ENCODE measurements at regions not wholly inside any gene's neighbourhood (a gene's known extent, or its start where the extent isn't known, plus 50 kb on each side); places are given as distances from the start of the nearest gene placed in this dataset.

GRCh38 chr4:145427991-145428390 lies 53.7 kb upstream of the SMAD1 start:
- DNase-seq (ENCODE audit: low read depth in 2 of 2) = no peak

GRCh38 chr4:145427221-145427620 lies 54.4 kb upstream of the SMAD1 start:
- DNase-seq (ENCODE audit: low read depth in 2 of 2) = no peak

- no peak for DNase-seq (ENCODE audit: low read depth in 2 of 2)
Observed at GRCh38 chr4:145423017-145423708, 58.5 kb upstream of the SMAD1 start.

- DNase-seq (ENCODE audit: low read depth in 2 of 2) = no peak
Observed at GRCh38 chr4:145420595-145421214, 60.9 kb upstream of the SMAD1 start.

- DNase-seq (ENCODE audit: low read depth in 2 of 2) = no peak
Observed at GRCh38 chr4:145418739-145419138, 62.9 kb upstream of the SMAD1 start.

GRCh38 chr4:145417348-145418130 lies 64.1 kb upstream of the SMAD1 start:
- DNase-seq (ENCODE audit: low read depth in 2 of 2) = no peak

- no peak for DNase-seq (ENCODE audit: low read depth in 2 of 2)
Observed at GRCh38 chr4:145414841-145415240, 66.8 kb upstream of the SMAD1 start.

- DNase-seq (ENCODE audit: low read depth in 2 of 2) = no peak
Observed at GRCh38 chr4:145414226-145414625, 67.4 kb upstream of the SMAD1 start.

- no peak for DNase-seq (ENCODE audit: low read depth in 2 of 2)
Observed at GRCh38 chr4:145406970-145407369, 74.7 kb upstream of the SMAD1 start.

- no peak for DNase-seq (ENCODE audit: low read depth in 2 of 2)
Observed at GRCh38 chr4:145404761-145405160, 76.9 kb upstream of the SMAD1 start.

- no peak for DNase-seq (ENCODE audit: low read depth in 2 of 2)
Observed at GRCh38 chr4:145396581-145396980, 85.1 kb upstream of the SMAD1 start.

GRCh38 chr4:145390571-145390970 lies 91.1 kb upstream of the SMAD1 start:
- DNase-seq (ENCODE audit: low read depth in 2 of 2) = no peak

GRCh38 chr4:145389550-145389949 lies 92.1 kb upstream of the SMAD1 start:
- DNase-seq (ENCODE audit: low read depth in 2 of 2) = no peak

GRCh38 chr4:145388043-145388442 lies 93.6 kb upstream of the SMAD1 start:
- no peak for DNase-seq (ENCODE audit: low read depth in 2 of 2)

- no peak for DNase-seq (ENCODE audit: low read depth in 2 of 2)
Observed at GRCh38 chr4:145387079-145387478, 94.6 kb upstream of the SMAD1 start.

- DNase-seq (ENCODE audit: low read depth in 2 of 2) = no peak
Observed at GRCh38 chr4:145381163-145381562, 100.5 kb upstream of the SMAD1 start.

GRCh38 chr4:145380123-145380522 lies 101.5 kb upstream of the SMAD1 start:
- DNase-seq (ENCODE audit: low read depth in 2 of 2) = no peak

- DNase-seq (ENCODE audit: low read depth in 2 of 2) = no peak
Observed at GRCh38 chr4:145375416-145375815, 106.2 kb upstream of the SMAD1 start.

GRCh38 chr4:145352438-145353145 lies 129.1 kb upstream of the SMAD1 start:
- no peak for DNase-seq (ENCODE audit: low read depth in 2 of 2)

GRCh38 chr4:145351922-145352321 lies 129.7 kb upstream of the SMAD1 start:
- no peak for DNase-seq (ENCODE audit: low read depth in 2 of 2)

GRCh38 chr4:145351162-145351561 lies 130.5 kb upstream of the SMAD1 start:
- peak in 1 of 2 experiments; percentile 21 for DNase-seq (ENCODE audit: low read depth in 2 of 2)

GRCh38 chr4:145348291-145348690 lies 133.4 kb upstream of the SMAD1 start:
- peak; percentile 31 to 39 for DNase-seq (ENCODE audit: low read depth in 2 of 2)
